ENCODE measurements at regions not wholly inside any gene's neighbourhood (a gene's known extent, or its start where the extent isn't known, plus 50 kb on each side); places are given as distances from the start of the nearest gene placed in this dataset.

- H3K4me1 ChIP-seq (ENCODE audit: insufficient read depth), result peaks cover 6% of the 10 kb centered on the region
- no peak for DNase-seq (ENCODE audit: low spot score)
- H3K27me3 ChIP-seq, result no peaks in the 10 kb centered on the region
- H3K79me2 ChIP-seq, result no peaks in the 10 kb centered on the region
- H3K4me2 ChIP-seq, result no peak overlapping the region
- TF ChIP-seq EZH2phosphoT487 (IDR thresholded peaks at IDR 0.05; ENCODE audit: low read depth, severe bottlenecking, unreplicated experiment) (no peak), EZH2 (IDR thresholded peaks at IDR 0.05; ENCODE audit: borderline replicate concordance) (no peak), CTCF (IDR thresholded peaks at IDR 0.05; ENCODE audit: poor library complexity) (no peak)
- no peak overlapping the region for H3K4me3 ChIP-seq
- no peaks in the 10 kb centered on the region for H3K9me3 ChIP-seq (ENCODE audit: low read depth)
- H3K9me2 ChIP-seq (replicated peaks; ENCODE audit: insufficient read depth), result no peaks in the 10 kb centered on the region
- H4K20me1 ChIP-seq (ENCODE audit: insufficient read depth, poor library complexity, severe bottlenecking), result no peaks in the 10 kb centered on the region
- H2AFZ ChIP-seq, result no peak overlapping the region
- H3K36me3 ChIP-seq (replicated peaks; ENCODE audit: insufficient read depth, low read depth), result no peaks in the 10 kb centered on the region
- H3K27ac ChIP-seq, result no peak overlapping the region
Measured at GRCh38 chr6:170005665-170006064, 254.2 kb downstream of the ERMARD start.

GRCh38 chr6:170004585-170005210 is 253.3 kb downstream of the ERMARD start:
- Histone ChIP-seq H4K20me1 (ENCODE audit: insufficient read depth, poor library complexity, severe bottlenecking) (no peaks in the 10 kb centered on the region), H3K9me3 (ENCODE audit: low read depth) (no peaks in the 10 kb centered on the region), H2AFZ (no peak overlapping the region), H3K36me3 (replicated peaks; ENCODE audit: insufficient read depth, low read depth) (no peaks in the 10 kb centered on the region), H3K4me2 (no peak overlapping the region), H3K9me2 (replicated peaks; ENCODE audit: insufficient read depth) (no peaks in the 10 kb centered on the region), H3K4me3 (no peak overlapping the region), H3K27me3 (no peaks in the 10 kb centered on the region), H3K79me2 (no peaks in the 10 kb centered on the region), H3K27ac (no peak overlapping the region), H3K4me1 (ENCODE audit: insufficient read depth) (peaks cover 6% of the 10 kb centered on the region)
- 71% methylated on average over 5 of the region's 5 CpGs for WGBS (ENCODE audit: low lambda C conversion rate, missing lambda C conversion rate)
- no peak for TF ChIP-seq CTCF (IDR thresholded peaks at IDR 0.05; ENCODE audit: poor library complexity)
- no peak for TF ChIP-seq EZH2 (IDR thresholded peaks at IDR 0.05; ENCODE audit: borderline replicate concordance)
- no peak for TF ChIP-seq EZH2phosphoT487 (IDR thresholded peaks at IDR 0.05; ENCODE audit: low read depth, severe bottlenecking, unreplicated experiment)
- DNase-seq (ENCODE audit: low spot score), result no peak

GRCh38 chr6:170003451-170004160 is 252.2 kb downstream of the ERMARD start:
- Histone ChIP-seq H2AFZ (no peak overlapping the region), H3K79me2 (no peaks in the 10 kb centered on the region), H3K4me1 (ENCODE audit: insufficient read depth) (peaks cover 6% of the 10 kb centered on the region), H3K36me3 (replicated peaks; ENCODE audit: insufficient read depth, low read depth) (no peaks in the 10 kb centered on the region), H3K27me3 (no peaks in the 10 kb centered on the region), H3K27ac (no peak overlapping the region), H3K4me2 (no peak overlapping the region), H3K4me3 (no peak overlapping the region), H4K20me1 (ENCODE audit: insufficient read depth, poor library complexity, severe bottlenecking) (no peaks in the 10 kb centered on the region), H3K9me2 (replicated peaks; ENCODE audit: insufficient read depth) (no peaks in the 10 kb centered on the region), H3K9me3 (ENCODE audit: low read depth) (no peaks in the 10 kb centered on the region)
- 60% methylated on average over 1 of the region's 1 CpG for WGBS (ENCODE audit: low lambda C conversion rate, missing lambda C conversion rate)
- no peak for TF ChIP-seq EZH2 (IDR thresholded peaks at IDR 0.05; ENCODE audit: borderline replicate concordance)
- no peak for TF ChIP-seq CTCF (IDR thresholded peaks at IDR 0.05; ENCODE audit: poor library complexity)
- no peak for TF ChIP-seq EZH2phosphoT487 (IDR thresholded peaks at IDR 0.05; ENCODE audit: low read depth, severe bottlenecking, unreplicated experiment)
- no peak for DNase-seq (ENCODE audit: low spot score)
